HG03280 (cell line): ENCODE measurements at regions not wholly inside any gene's neighbourhood (a gene's known extent, or its start where the extent isn't known, plus 50 kb on each side); places are given as distances from the start of the nearest gene placed in this dataset.

ENCODE experiments used
- ATAC-seq: cut with Tn5 transposase; IDR thresholded peaks from one replicate; pipeline ENCODE4 v1.9.1; 2021; ENCODE audit warnings: mild to moderate bottlenecking, moderate library complexity; ENCODE audit not compliant: unreplicated experiment

DNA sequence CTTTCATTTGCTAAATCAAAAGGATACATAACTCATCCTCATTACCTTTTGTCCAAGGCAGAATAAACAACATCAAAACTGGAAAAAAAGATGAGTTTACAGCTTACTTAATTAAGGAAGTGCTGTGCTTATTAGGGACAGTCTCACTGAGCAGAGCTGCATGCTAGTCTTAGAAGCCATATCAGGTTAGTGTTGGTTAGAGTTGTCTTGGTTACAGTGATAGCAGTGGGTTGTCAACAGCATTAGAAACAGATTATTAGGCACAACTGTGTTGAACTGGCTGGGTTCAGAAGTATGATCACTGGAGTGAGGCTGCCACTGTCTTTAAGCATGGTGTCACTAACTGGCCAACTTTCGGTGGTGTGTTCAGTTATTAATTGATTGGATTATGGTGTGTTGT lies 503.9 kb upstream of the IGFBP3 start:
- no peak for ATAC-seq

DNA sequence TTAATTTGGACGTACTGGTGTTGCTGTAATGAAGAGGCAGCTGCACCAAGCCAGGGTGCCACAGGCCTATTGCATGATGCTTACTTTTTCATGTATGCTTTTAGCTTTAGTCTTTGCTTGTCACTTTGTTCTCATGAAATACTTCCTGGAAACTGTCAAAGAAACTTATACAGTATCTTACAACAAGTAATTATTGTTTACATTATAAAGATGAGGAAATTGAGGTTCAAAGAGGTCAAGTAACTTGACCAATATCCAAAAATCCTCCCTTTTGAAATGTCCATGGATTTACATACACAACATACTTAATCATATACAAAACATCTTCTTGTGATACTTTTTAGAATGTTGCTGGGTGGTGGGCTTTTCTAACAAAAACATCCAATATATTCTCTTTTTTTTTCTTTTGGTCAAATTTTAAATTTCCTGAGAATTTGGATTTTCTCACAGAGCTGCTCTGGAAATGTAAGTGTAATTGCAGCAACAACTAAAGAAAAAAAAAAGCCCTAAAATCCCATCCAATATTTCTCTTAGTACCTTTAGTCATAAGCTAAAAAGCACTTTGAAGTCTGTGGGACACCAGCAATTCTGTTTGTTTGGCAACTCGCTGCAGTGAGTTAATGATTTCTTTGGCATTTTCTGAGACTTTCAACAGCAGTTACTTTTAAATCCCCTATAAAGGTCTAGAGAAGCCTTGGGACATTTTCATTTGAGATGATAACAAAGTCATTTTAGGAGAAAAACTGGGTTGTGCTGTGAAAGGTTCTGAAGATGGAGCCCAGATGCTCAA lies 500.6 kb upstream of the IGFBP3 start:
- ATAC-seq, result no peak

DNA sequence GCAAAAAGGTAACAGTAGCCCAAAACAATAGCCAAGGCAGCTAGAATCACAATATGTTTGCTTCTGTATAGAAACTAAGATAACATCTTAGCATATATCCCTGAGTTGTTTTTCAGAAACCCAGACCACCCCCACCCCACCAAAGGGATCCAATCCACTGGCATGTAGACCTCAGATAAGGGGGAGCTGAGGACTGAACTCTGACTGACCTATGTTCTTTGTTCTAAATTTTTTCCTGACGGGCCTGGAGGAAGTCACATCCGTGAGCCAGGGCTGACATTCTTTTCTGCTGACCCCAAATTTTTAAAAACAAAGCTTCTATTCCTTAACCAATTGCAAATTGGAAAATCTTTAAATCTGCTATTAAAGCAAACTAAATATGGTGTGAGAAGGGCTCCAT lies 493.9 kb upstream of the IGFBP3 start:
- ATAC-seq, result no peak

GRCh38 chr7:46411236-46411635 lies 490.2 kb upstream of the IGFBP3 start:
- ATAC-seq, result no peak

- ATAC-seq, result no peak
Observed at GRCh38 chr7:46407125-46407524, 486.1 kb upstream of the IGFBP3 start.

- ATAC-seq, result no peak
Observed at GRCh38 chr7:46397591-46397990, 476.5 kb upstream of the IGFBP3 start.

DNA sequence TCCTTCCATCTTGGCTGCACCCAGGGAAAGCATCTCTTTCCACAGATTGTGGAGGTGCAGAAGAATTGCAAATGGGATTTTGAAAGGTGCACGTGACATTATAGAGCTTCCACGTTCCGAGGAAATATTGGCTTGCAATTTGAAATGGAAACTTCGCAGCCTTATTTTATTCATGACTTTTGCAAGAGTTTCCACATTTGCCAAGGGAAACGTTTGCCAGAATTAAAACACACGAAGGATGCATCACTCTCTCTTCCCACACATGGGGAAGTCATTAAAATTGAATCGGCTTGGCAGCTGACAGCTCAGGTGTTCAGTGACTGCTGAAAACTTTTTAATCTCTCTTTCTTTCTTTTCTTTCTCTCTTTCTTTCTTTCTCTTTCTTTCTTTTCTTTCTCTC lies 475.4 kb upstream of the IGFBP3 start:
- ATAC-seq, result no peak

DNA sequence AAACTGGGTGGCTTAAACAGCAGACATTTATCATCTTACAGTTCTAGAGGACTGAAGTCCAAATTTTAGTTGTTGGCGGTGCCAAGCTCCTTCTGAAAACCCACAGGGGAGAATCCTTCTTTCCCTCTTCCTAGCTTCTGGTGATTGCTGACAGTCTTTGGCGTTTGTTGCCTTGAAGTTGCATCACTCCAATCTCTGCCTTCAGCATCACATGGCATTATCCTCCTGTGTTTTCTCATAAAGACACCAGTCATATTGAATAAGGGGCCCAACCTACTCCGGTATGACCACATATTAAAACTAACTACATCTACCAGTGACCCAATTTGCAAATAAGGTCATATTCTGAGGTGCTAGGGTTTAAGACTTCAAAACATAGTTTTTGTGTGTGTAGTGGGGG lies 472.1 kb upstream of the IGFBP3 start:
- no peak for ATAC-seq

GRCh38 chr7:46391231-46392201 lies 470.4 kb upstream of the IGFBP3 start:
- no peak for ATAC-seq

- ATAC-seq, result no peak
Observed at GRCh38 chr7:46390042-46390441, 469.0 kb upstream of the IGFBP3 start.

DNA sequence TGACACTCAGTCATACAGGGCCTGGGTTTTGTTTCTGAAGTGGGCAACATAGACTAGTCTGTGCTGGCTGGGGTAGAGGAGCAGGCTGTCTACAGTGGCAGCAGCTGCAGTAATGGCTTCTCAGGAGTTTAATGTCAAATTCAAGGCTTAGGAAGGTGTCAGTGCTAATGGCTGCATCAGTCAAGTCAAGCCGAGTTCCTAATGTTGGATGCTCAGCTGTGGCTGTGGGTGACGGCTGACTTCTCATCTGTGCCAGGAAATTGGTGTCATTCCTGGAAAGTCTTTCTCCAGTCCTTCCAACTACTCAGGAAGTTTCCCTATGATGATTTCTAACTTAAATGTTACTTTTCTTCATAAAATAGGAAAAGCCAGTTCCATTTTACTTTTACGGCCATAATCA lies 468.1 kb upstream of the IGFBP3 start:
- ATAC-seq, result no peak

DNA sequence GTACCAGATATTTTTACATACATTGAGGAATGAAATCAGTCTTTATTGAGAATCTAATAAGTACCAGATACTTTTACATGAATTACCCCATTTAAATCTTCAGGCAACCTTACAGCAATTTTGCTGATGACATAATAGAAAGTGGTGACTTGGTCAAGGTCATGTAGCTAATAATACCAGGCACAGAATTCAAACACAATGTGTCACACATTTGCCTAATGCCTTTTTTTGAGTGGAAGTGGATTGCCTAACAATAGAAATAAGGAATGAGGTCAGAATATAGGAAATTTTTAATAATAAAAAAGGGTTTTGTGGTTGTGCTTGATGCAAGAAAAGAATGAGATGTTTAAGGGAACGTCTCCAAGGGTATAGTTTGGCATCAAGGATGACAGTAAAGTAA lies 466.6 kb upstream of the IGFBP3 start:
- ATAC-seq, result no peak

GRCh38 chr7:46386428-46387399 lies 465.6 kb upstream of the IGFBP3 start:
- no peak for ATAC-seq

GRCh38 chr7:46385662-46386309 lies 464.7 kb upstream of the IGFBP3 start:
- no peak for ATAC-seq

- no peak for ATAC-seq
Observed at GRCh38 chr7:46383605-46384004, 462.5 kb upstream of the IGFBP3 start.

DNA sequence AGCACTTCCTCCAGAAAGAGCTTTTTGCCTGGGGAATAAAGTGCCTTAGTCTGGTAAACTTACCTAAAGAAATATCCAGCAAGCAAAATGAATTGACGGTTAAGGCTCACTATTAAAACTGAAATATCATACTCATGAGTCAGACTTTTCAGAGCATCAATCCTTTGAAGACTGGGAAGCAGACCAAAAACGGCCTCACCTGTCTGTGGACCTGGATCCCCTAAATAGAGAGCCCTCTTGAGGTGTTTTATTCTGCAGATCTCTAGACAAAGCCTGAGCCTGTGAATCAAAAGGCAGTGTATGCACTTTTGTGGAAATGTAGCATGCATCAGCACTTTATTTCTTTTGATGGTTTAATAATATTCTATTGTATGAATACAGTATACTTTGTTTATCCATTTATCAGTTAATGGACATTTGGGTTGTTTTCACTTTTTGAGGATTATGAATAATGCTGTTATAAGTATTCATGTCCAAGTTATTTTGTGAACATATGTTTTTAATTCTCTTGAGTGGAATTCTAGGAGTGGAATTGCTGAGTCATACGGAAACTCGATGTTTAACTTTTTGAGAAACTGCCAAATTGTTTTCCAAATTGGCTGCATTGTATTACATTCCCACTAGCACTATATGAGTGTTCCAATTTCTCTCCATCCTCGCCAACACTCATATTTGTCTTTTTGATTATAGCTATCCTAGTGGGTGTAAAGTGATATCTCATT lies 449.0 kb upstream of the IGFBP3 start:
- no peak for ATAC-seq

- ATAC-seq, result no peak
Observed at GRCh38 chr7:46368871-46369270, 447.8 kb upstream of the IGFBP3 start.

GRCh38 chr7:46366526-46366925 lies 445.5 kb upstream of the IGFBP3 start:
- no peak for ATAC-seq

GRCh38 chr7:46363688-46364087 lies 442.6 kb upstream of the IGFBP3 start:
- no peak for ATAC-seq

- ATAC-seq, result no peak
Observed at GRCh38 chr7:46360811-46361210, 439.7 kb upstream of the IGFBP3 start.
